Neural cell (in vitro differentiated cells): ENCODE measurements at regions not wholly inside any gene's neighbourhood (a gene's known extent, or its start where the extent isn't known, plus 50 kb on each side); places are given as distances from the start of the nearest gene placed in this dataset.

Source experiments
- EP300 ChIP-seq: fragments of 450-650 bp; conservative IDR thresholded peaks from 2 replicates; pipeline ENCODE4 v1.6.1; 2014; ENCODE audit warnings: antibody characterized with exemption, mild to moderate bottlenecking, moderate library complexity; ENCODE audit not compliant: poor library complexity, severe bottlenecking
- EZH2 ChIP-seq: fragments of 200-600, 300-800 bp; shearing (Covaris generic), sonication (generic); IDR thresholded peaks from 2 replicates; pipeline ENCODE4 v1.6.1; 2014; ENCODE audit warnings: antibody characterized with exemption, low read length, borderline replicate concordance, mild to moderate bottlenecking; ENCODE audit not compliant: insufficient read depth, poor library complexity, severe bottlenecking
- POLR2AphosphoS5 ChIP-seq: IDR thresholded peaks from 2 replicates; pipeline ENCODE4 v1.6.1; 2012
- TF ChIP-seq, protein P1 (sequence below): IDR thresholded peaks from 2 replicates; pipeline ENCODE4 v1.6.1; 2012; ENCODE audit warnings: borderline replicate concordance
- TF ChIP-seq, protein P2 (sequence below): fragments of 450-650 bp; IDR thresholded peaks from 2 replicates; pipeline ENCODE4 v1.5.1; 2014; ENCODE audit warnings: antibody characterized with exemption, mild to moderate bottlenecking, moderate library complexity; ENCODE audit not compliant: poor library complexity, severe bottlenecking

DNA sequence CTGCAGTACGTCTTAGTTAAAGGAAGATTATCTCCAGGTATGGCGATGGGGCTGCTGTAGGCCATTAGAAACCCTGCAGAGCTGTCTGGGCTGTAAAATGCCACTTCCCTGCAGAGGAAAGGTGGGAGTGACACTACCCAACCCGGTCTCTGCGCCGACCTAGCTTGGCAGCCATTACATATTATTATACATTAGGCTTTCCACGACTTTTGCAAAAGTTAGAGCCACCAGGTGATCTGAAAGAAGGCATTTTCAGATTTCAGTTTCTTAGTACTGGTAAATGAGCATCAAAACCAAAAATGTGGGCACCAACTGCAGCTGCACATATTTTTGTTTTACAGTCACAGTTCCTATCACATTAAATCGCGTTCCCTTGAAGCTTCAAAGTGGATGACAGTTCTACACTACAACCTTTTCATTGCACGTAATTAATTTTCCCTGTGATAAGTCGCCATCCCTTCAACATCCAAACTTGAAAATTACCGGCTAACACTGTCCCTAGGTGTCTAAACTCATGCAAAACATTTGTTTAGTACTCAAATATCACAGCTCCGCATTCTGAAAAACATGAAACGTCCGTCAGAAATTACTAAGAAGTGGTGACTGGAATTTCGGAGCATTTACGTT, 81.4 kb upstream of the CHD2 start:
- TF ChIP-seq EP300 (no peak), POLR2AphosphoS5 (no peak), EZH2 (no peak)
- TF ChIP-seq, protein P1, sequence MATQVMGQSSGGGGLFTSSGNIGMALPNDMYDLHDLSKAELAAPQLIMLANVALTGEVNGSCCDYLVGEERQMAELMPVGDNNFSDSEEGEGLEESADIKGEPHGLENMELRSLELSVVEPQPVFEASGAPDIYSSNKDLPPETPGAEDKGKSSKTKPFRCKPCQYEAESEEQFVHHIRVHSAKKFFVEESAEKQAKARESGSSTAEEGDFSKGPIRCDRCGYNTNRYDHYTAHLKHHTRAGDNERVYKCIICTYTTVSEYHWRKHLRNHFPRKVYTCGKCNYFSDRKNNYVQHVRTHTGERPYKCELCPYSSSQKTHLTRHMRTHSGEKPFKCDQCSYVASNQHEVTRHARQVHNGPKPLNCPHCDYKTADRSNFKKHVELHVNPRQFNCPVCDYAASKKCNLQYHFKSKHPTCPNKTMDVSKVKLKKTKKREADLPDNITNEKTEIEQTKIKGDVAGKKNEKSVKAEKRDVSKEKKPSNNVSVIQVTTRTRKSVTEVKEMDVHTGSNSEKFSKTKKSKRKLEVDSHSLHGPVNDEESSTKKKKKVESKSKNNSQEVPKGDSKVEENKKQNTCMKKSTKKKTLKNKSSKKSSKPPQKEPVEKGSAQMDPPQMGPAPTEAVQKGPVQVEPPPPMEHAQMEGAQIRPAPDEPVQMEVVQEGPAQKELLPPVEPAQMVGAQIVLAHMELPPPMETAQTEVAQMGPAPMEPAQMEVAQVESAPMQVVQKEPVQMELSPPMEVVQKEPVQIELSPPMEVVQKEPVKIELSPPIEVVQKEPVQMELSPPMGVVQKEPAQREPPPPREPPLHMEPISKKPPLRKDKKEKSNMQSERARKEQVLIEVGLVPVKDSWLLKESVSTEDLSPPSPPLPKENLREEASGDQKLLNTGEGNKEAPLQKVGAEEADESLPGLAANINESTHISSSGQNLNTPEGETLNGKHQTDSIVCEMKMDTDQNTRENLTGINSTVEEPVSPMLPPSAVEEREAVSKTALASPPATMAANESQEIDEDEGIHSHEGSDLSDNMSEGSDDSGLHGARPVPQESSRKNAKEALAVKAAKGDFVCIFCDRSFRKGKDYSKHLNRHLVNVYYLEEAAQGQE: no peak
- TF ChIP-seq, protein P2, sequence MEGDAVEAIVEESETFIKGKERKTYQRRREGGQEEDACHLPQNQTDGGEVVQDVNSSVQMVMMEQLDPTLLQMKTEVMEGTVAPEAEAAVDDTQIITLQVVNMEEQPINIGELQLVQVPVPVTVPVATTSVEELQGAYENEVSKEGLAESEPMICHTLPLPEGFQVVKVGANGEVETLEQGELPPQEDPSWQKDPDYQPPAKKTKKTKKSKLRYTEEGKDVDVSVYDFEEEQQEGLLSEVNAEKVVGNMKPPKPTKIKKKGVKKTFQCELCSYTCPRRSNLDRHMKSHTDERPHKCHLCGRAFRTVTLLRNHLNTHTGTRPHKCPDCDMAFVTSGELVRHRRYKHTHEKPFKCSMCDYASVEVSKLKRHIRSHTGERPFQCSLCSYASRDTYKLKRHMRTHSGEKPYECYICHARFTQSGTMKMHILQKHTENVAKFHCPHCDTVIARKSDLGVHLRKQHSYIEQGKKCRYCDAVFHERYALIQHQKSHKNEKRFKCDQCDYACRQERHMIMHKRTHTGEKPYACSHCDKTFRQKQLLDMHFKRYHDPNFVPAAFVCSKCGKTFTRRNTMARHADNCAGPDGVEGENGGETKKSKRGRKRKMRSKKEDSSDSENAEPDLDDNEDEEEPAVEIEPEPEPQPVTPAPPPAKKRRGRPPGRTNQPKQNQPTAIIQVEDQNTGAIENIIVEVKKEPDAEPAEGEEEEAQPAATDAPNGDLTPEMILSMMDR: no peak
